ENCODE measurements at regions not wholly inside any gene's neighbourhood (a gene's known extent, or its start where the extent isn't known, plus 50 kb on each side); places are given as distances from the start of the nearest gene placed in this dataset.
A peak's percentile ranks its signal among the peaks of the same experiment; 100 is the strongest.
"Not testable (repeated sequence)": the region's sequence is repeated elsewhere in the genome, so short reads cannot be mapped to it uniquely, and the experiment has no call there.

- Histone ChIP-seq H3K36me3 (ENCODE audit: insufficient read depth, low read length) (no peaks in the 10 kb centered on the region), H3K27ac (ENCODE audit: low read depth, low read length) (no peak overlapping the region), H3K9me3 (ENCODE audit: low read length) (no peaks in the 10 kb centered on the region), H3K4me3 (ENCODE audit: low read depth in 1 of 2, low read length in 2 of 2) (peak overlapping the region; percentile 51 to 70), H3K4me1 (ENCODE audit: insufficient read depth, low read length) (peaks cover 15% of the 10 kb centered on the region), H3K27me3 (ENCODE audit: control insufficient read depth in 1 of 2, insufficient read depth in 2 of 2, low read length in 2 of 2) (no peaks in the 10 kb centered on the region), H3K9ac (ENCODE audit: low read length) (no peak overlapping the region)
These were observed 81.5 kb upstream of the PPM1B start for GRCh38 chr2:44087036-44087713.

DNA sequence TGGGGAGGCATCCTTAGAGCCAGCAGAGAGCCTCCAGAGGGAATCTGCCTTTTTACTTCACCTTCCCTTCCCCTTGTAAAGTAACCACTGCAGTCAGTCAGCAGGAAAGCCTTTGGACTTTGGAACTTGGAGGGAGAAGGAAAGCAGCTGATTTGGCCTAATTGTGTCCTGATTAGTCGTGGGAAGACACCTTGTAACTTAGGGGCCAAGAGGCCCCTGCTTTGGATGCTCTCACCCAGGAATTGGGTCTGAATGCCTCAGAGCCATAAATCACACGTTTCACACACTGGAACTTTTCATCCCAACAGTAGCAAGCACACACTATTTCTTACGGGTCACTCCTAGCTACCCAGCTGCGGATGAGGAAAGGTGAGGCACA lies 81.0 kb upstream of the PPM1B start:
- Histone ChIP-seq H3K36me3 (ENCODE audit: insufficient read depth, low read length) (no peaks in the 10 kb centered on the region), H3K4me3 (ENCODE audit: low read depth in 1 of 2, low read length in 2 of 2) (peak overlapping the region; percentile 51 to 70), H3K9me3 (ENCODE audit: low read length) (no peaks in the 10 kb centered on the region), H3K4me1 (ENCODE audit: insufficient read depth, low read length) (peaks cover 15% of the 10 kb centered on the region), H3K27ac (ENCODE audit: low read depth, low read length) (no peak overlapping the region), H3K9ac (ENCODE audit: low read length) (no peak overlapping the region), H3K27me3 (ENCODE audit: control insufficient read depth in 1 of 2, insufficient read depth in 2 of 2, low read length in 2 of 2) (no peaks in the 10 kb centered on the region)

GRCh38 chr2:44092519-44092918 lies 76.2 kb upstream of the PPM1B start:
- H3K9ac ChIP-seq (ENCODE audit: low read length); H3K36me3 ChIP-seq (ENCODE audit: insufficient read depth, low read length); H3K4me3 ChIP-seq (ENCODE audit: low read depth in 1 of 2, low read length in 2 of 2); H3K27ac ChIP-seq (ENCODE audit: low read depth, low read length); H3K27me3 ChIP-seq (ENCODE audit: control insufficient read depth in 1 of 2, insufficient read depth in 2 of 2, low read length in 2 of 2); H3K4me1 ChIP-seq (ENCODE audit: insufficient read depth, low read length); H3K9me3 ChIP-seq (ENCODE audit: low read length): not testable (repeated sequence)

DNA sequence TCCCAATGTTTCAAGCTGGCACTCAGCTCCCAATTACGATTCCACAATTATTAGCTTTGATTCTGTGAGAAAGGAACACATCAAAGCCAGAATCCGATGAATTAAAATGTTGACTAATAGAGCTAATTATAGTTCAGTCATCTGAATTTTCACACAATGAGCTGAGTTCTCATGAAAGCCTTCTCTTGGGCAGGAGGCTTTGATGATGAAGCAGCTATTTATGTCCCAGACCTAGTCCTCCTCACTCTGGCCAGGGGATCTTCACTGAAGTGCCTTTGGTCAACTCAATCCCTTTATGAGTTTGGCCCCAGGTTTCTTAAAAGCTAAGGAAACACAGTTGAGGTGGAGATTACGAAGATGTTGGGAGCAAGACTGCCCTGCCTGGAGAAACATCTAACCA lies 74.7 kb upstream of the PPM1B start:
- Histone ChIP-seq H3K9ac (ENCODE audit: low read length) (no peak overlapping the region), H3K9me3 (ENCODE audit: low read length) (no peaks in the 10 kb centered on the region), H3K4me3 (ENCODE audit: low read depth in 1 of 2, low read length in 2 of 2) (no peak overlapping the region), H3K36me3 (ENCODE audit: insufficient read depth, low read length) (no peaks in the 10 kb centered on the region), H3K4me1 (ENCODE audit: insufficient read depth, low read length) (no peaks in the 10 kb centered on the region), H3K27ac (ENCODE audit: low read depth, low read length) (no peak overlapping the region), H3K27me3 (ENCODE audit: control insufficient read depth in 1 of 2, insufficient read depth in 2 of 2, low read length in 2 of 2) (no peaks in the 10 kb centered on the region)

DNA sequence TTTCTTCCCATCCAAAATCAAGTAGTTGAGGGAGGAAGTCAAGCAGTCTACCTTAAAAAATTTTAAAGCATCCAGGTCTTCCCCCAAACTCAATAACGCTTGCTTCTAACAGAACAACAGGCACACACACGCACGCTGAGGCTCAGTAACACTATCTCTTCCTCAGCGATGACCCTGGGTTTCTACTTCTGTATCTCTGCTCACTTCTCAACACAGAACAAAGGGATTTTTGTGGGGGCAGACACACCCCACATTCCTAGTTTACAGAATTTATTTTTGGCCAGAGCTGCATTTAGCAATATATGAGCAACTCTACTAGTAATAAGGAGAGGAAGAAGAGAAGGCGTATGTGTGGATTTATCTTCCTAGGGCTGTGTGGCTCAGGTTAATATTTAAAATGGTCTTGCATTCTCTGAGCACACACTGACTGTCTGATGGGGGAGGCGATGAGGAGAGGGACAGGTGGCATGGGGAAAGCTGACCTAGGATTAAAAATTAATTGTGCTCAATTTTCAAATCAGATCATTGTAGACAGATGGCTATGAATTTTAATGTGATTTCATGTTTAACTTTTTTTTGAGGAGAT lies 71.3 kb upstream of the PPM1B start:
- no peak overlapping the region for H3K9ac ChIP-seq (ENCODE audit: low read length)
- H3K4me3 ChIP-seq (ENCODE audit: low read depth in 1 of 2, low read length in 2 of 2) = no peak overlapping the region
- no peak overlapping the region for H3K27ac ChIP-seq (ENCODE audit: low read depth, low read length)
- no peaks in the 10 kb centered on the region for H3K27me3 ChIP-seq (ENCODE audit: control insufficient read depth in 1 of 2, insufficient read depth in 2 of 2, low read length in 2 of 2)
- H3K9me3 ChIP-seq (ENCODE audit: low read length) = no peaks in the 10 kb centered on the region
- H3K36me3 ChIP-seq (ENCODE audit: insufficient read depth, low read length) = no peaks in the 10 kb centered on the region
- no peaks in the 10 kb centered on the region for H3K4me1 ChIP-seq (ENCODE audit: insufficient read depth, low read length)

GRCh38 chr2:44098050-44098449 lies 70.6 kb upstream of the PPM1B start:
- no peaks in the 10 kb centered on the region for H3K9me3 ChIP-seq (ENCODE audit: low read length)
- no peak overlapping the region for H3K9ac ChIP-seq (ENCODE audit: low read length)
- H3K27ac ChIP-seq (ENCODE audit: low read depth, low read length) = no peak overlapping the region
- no peaks in the 10 kb centered on the region for H3K36me3 ChIP-seq (ENCODE audit: insufficient read depth, low read length)
- no peaks in the 10 kb centered on the region for H3K27me3 ChIP-seq (ENCODE audit: control insufficient read depth in 1 of 2, insufficient read depth in 2 of 2, low read length in 2 of 2)
- no peaks in the 10 kb centered on the region for H3K4me1 ChIP-seq (ENCODE audit: insufficient read depth, low read length)
- H3K4me3 ChIP-seq (ENCODE audit: low read depth in 1 of 2, low read length in 2 of 2) = no peak overlapping the region

- Histone ChIP-seq H3K27ac (ENCODE audit: low read depth, low read length) (no peak overlapping the region), H3K4me1 (ENCODE audit: insufficient read depth, low read length) (no peaks in the 10 kb centered on the region), H3K9ac (ENCODE audit: low read length) (no peak overlapping the region), H3K27me3 (ENCODE audit: control insufficient read depth in 1 of 2, insufficient read depth in 2 of 2, low read length in 2 of 2) (no peaks in the 10 kb centered on the region), H3K36me3 (ENCODE audit: insufficient read depth, low read length) (no peaks in the 10 kb centered on the region), H3K4me3 (ENCODE audit: low read depth in 1 of 2, low read length in 2 of 2) (no peak overlapping the region), H3K9me3 (ENCODE audit: low read length) (no peaks in the 10 kb centered on the region)
These were observed 69.8 kb upstream of the PPM1B start for GRCh38 chr2:44098891-44099290.

DNA sequence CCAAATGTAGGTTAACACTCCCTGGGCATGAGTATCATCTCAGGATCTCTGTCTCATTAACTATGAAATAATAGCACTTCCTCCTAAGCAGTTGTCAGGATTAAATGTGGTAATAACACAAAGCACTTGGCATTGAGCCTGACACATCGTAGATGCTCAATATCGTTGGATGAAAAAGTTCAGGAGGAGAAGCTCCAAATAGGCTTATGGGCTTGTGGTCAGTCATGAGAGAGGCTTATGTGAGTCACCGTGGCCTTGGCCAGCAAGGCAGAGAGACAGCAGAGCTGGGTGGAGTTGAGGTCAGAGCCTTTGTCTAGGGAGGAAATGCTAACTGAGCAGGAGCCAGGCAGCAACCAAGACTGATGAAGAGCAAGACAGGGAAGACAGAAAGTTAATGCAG lies 68.3 kb upstream of the PPM1B start:
- Histone ChIP-seq H3K27me3 (ENCODE audit: control insufficient read depth in 1 of 2, insufficient read depth in 2 of 2, low read length in 2 of 2) (no peaks in the 10 kb centered on the region), H3K36me3 (ENCODE audit: insufficient read depth, low read length) (no peaks in the 10 kb centered on the region), H3K9me3 (ENCODE audit: low read length) (no peaks in the 10 kb centered on the region), H3K4me1 (ENCODE audit: insufficient read depth, low read length) (no peaks in the 10 kb centered on the region), H3K9ac (ENCODE audit: low read length) (no peak overlapping the region), H3K27ac (ENCODE audit: low read depth, low read length) (no peak overlapping the region), H3K4me3 (ENCODE audit: low read depth in 1 of 2, low read length in 2 of 2) (no peak overlapping the region)

- Histone ChIP-seq H3K9ac (ENCODE audit: low read length) (no peak overlapping the region), H3K36me3 (ENCODE audit: insufficient read depth, low read length) (no peaks in the 10 kb centered on the region), H3K27me3 (ENCODE audit: control insufficient read depth in 1 of 2, insufficient read depth in 2 of 2, low read length in 2 of 2) (no peaks in the 10 kb centered on the region), H3K9me3 (ENCODE audit: low read length) (no peaks in the 10 kb centered on the region), H3K27ac (ENCODE audit: low read depth, low read length) (no peak overlapping the region), H3K4me3 (ENCODE audit: low read depth in 1 of 2, low read length in 2 of 2) (no peak overlapping the region), H3K4me1 (ENCODE audit: insufficient read depth, low read length) (no peaks in the 10 kb centered on the region)
These were observed 67.4 kb upstream of the PPM1B start for GRCh38 chr2:44101246-44101645.

DNA sequence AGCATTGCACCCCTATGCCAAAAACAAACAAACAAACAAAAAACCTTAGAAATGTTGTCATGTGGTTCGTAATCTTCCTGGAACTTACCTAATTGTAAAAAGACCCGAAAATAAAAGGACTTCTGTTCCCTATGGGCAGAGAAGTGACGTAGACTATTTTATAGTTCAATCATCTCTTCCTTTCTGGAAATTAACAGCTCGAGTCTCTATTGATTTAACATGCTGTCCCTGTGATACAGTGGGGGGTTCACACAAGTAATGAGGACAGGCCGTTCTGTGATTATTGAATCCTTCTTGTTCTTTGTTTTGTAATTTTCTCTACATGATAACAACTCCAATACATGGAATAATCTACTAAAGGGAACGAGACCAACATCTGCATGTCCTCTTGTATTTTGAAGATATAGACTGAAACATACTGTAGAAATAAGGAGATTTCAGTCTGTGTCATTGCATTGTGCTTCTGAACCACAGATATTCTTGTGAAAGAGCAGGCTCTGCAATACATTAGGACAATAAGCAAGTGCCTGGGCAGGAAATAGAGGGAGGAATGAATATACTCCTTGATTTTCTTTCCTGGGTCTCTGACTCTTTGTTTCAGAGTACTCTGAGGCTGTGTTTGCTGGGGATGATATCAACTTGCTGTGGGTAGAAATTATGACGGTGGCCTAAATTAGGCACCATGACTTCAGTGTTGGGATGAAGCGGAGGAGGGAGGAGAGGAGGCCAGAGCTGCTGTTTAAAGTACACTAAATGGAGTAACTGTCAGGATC lies 65.7 kb upstream of the PPM1B start:
- Histone ChIP-seq H3K9ac (ENCODE audit: low read length) (no peak overlapping the region), H3K4me3 (ENCODE audit: low read depth in 1 of 2, low read length in 2 of 2) (no peak overlapping the region), H3K27me3 (ENCODE audit: control insufficient read depth in 1 of 2, insufficient read depth in 2 of 2, low read length in 2 of 2) (no peaks in the 10 kb centered on the region), H3K36me3 (ENCODE audit: insufficient read depth, low read length) (no peaks in the 10 kb centered on the region), H3K4me1 (ENCODE audit: insufficient read depth, low read length) (no peaks in the 10 kb centered on the region), H3K9me3 (ENCODE audit: low read length) (no peaks in the 10 kb centered on the region), H3K27ac (ENCODE audit: low read depth, low read length) (no peak overlapping the region)

DNA sequence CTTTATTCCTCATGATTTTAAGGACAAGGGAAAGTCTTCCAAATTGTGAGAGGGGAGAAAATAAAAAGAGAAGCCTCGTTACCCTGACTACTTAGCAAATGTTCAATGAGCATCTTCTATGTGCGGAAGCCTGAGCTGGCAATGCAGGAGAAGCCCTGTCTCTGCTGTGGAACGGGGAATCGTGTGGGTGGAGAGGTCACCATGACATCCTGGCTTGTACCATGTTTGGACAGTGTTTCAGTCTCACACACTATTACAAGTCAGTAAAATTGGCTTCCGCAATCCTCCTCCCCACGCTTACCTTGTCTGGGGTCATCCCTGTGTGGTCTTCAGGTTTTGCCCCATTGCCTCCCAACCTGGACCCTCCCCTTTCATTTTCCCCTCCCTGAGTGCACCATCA lies 65.0 kb upstream of the PPM1B start:
- Histone ChIP-seq H3K9ac (ENCODE audit: low read length) (no peak overlapping the region), H3K9me3 (ENCODE audit: low read length) (no peaks in the 10 kb centered on the region), H3K27me3 (ENCODE audit: control insufficient read depth in 1 of 2, insufficient read depth in 2 of 2, low read length in 2 of 2) (no peaks in the 10 kb centered on the region), H3K27ac (ENCODE audit: low read depth, low read length) (no peak overlapping the region), H3K4me3 (ENCODE audit: low read depth in 1 of 2, low read length in 2 of 2) (no peak overlapping the region), H3K36me3 (ENCODE audit: insufficient read depth, low read length) (no peaks in the 10 kb centered on the region), H3K4me1 (ENCODE audit: insufficient read depth, low read length) (no peaks in the 10 kb centered on the region)
